Kidney epithelial cell (primary cell): ENCODE measurements at regions not wholly inside any gene's neighbourhood (a gene's known extent, or its start where the extent isn't known, plus 50 kb on each side); places are given as distances from the start of the nearest gene placed in this dataset.

Experiments used
- DNase-seq: peaks from one replicate; pipeline ENCODE4 v3.0.0-alpha.2; 2010; ENCODE audit warnings: low read depth
- H3K27me3 ChIP-seq: 2 replicates; pipeline ENCODE4 v1.6.0; 2011; ENCODE audit warnings: low read length; ENCODE audit not compliant: control insufficient read depth, insufficient read depth
- H3K36me3 ChIP-seq: 2 replicates; pipeline ENCODE4 v1.5.1; 2011; ENCODE audit warnings: low read length; ENCODE audit not compliant: control insufficient read depth, insufficient read depth
- H3K4me3 ChIP-seq: 2 replicates; pipeline ENCODE4 v1.5.1; 2011; ENCODE audit warnings: low read depth, mild to moderate bottlenecking, control low read depth, low read length
- TF ChIP-seq, protein P1 (sequence below): IDR thresholded peaks from 2 replicates; pipeline ENCODE4 v1.5.1; 2011; ENCODE audit warnings: mild to moderate bottlenecking, moderate library complexity, low read length, control low read depth, inconsistent platforms; ENCODE audit not compliant: insufficient read depth, poor library complexity, severe bottlenecking

DNA sequence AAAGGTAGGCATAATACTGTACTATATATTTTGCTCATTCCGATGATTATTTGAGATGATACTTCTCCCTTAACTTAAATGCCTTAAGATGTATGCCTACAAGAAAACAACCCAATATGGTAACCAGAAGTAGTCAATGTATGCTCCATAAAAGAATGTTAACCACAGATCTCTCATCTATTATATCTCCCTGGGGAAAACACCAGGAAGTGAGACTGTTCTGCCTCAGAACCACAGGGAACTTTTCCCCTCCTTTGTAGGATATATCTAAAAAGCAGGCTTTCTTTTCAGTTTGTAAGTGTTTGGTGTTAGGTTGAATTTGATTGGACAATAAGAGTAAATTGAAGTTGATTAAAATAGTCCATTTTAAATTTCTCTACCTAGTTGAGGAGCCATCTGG, 1160.5 kb upstream of the NXPH2 start:
- Histone ChIP-seq H3K4me3 (no peak overlapping the region), H3K27me3 (no peaks in the 10 kb centered on the region), H3K36me3 (no peaks in the 10 kb centered on the region)
- TF ChIP-seq, protein P1, sequence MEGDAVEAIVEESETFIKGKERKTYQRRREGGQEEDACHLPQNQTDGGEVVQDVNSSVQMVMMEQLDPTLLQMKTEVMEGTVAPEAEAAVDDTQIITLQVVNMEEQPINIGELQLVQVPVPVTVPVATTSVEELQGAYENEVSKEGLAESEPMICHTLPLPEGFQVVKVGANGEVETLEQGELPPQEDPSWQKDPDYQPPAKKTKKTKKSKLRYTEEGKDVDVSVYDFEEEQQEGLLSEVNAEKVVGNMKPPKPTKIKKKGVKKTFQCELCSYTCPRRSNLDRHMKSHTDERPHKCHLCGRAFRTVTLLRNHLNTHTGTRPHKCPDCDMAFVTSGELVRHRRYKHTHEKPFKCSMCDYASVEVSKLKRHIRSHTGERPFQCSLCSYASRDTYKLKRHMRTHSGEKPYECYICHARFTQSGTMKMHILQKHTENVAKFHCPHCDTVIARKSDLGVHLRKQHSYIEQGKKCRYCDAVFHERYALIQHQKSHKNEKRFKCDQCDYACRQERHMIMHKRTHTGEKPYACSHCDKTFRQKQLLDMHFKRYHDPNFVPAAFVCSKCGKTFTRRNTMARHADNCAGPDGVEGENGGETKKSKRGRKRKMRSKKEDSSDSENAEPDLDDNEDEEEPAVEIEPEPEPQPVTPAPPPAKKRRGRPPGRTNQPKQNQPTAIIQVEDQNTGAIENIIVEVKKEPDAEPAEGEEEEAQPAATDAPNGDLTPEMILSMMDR: no peak
- no peak for DNase-seq

DNA sequence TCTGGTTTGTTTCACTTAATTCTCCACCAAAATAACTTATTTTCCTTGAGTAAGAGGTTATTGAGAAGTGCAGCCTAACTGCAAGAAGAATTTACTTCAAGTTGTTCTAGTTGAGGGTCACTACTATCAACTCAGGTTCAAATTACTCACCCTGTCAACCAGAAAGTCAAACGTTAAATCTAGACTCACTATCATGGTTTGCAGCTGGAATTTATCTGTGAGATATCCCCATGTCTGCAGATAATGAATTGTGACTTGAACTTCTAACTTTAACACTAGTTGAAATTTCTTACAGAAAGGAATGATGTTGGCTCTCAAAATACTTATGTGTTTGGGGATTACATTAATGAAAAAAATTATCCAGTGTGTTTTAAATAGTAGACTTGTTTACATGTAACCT, 1145.7 kb upstream of the NXPH2 start:
- DNase-seq: no peak
- Histone ChIP-seq H3K4me3 (no peak overlapping the region), H3K27me3 (no peaks in the 10 kb centered on the region), H3K36me3 (no peaks in the 10 kb centered on the region)
- TF ChIP-seq, protein P1: no peak

DNA sequence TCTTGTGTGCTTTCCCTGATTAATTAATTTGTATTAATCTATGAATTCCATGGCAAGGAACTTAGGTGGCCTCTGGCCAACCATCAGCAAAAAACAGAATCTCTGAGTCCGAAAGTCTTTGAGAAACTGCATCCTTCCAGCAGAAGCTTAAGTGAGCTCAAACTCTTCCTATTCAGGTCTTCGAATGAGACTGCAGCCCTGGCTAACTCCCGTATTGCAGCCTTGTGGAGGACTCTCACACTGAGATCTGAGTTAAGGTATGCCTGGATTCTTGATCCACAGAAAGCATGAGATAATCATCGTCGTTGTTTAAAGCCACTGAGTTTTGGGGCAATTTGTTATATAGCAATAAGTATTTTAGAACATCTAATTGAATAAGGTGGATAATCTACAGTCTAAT, 1143.9 kb upstream of the NXPH2 start:
- DNase-seq: no peak
- H3K27me3 ChIP-seq: no peaks in the 10 kb centered on the region
- TF ChIP-seq, protein P1: no peak
- H3K4me3 ChIP-seq: no peak overlapping the region
- no peaks in the 10 kb centered on the region for H3K36me3 ChIP-seq

DNA sequence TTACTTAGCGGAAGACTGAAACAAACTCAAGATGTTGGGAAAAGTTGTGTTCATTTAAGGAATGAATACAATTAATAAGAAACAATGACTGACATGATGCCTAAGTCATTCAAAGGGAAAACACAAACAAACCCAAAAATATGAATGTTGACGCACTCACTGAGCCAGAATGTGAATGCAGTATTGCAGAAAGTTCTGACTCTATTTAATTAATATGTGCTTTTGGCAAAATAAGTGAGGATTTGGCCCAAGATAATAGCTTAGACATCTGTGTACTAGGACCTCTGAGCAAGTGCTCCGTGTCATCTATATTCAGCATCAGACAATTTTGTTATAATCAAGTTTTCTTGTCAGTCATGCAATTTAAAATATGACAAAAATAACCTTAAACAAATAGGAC, 1138.8 kb upstream of the NXPH2 start:
- Histone ChIP-seq H3K4me3 (no peak overlapping the region), H3K27me3 (no peaks in the 10 kb centered on the region), H3K36me3 (no peaks in the 10 kb centered on the region)
- TF ChIP-seq, protein P1: no peak
- no peak for DNase-seq

DNA sequence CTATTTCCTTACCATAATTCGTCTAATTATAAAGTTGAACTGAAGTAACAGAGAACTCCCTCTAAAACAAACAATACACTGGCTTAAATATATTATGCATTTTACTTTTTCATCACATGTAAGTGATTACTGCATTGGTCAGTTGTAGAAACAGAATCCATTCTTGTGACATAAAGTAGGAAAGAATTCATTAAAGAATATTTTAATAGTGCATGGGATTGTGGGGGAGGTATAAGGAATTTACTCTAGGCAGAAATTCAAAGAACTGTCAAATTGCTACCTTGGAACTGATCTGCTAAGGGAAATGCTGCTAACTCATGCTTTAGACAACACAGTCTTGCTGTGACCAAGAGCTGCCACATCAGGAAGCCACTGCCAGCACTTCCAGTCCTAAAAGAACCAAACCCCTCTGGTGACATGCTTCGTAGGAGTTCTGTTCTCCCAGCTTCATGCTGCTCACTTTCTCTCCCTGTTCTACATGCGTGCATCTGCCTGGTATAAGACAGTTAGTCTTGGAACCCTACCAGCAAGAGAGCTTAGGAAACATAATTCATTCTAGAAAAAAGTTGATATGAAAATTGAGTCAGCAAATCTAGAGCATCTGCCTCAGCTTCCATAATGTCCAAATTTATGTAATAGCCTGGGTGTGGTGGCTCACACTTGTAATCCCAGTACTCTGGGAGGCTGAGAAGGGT, 1137.6 kb upstream of the NXPH2 start:
- TF ChIP-seq, protein P1: no peak
- no peaks in the 10 kb centered on the region for H3K36me3 ChIP-seq
- H3K4me3 ChIP-seq: no peak overlapping the region
- DNase-seq: no peak
- no peaks in the 10 kb centered on the region for H3K27me3 ChIP-seq

DNA sequence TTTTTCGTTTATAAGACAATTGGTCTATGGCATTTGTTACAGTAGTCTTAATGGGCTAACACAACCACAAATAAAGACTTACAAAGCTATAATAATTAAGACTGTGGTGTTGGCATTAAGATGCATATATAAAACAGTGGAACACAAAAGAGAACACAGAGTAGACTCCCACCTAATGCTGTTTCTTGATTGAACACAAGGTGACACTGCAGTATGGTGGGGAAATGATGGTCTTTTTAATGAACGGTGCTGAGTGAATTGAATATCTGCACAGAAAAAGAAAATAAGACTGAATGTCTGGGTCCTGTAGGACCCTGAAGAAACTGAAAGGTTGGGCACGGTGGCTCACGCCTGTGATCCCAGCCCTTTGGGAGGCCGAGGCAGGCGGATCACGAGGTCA, 1136.6 kb upstream of the NXPH2 start:
- Histone ChIP-seq H3K4me3 (no peak overlapping the region), H3K27me3 (no peaks in the 10 kb centered on the region), H3K36me3 (no peaks in the 10 kb centered on the region)
- DNase-seq: no peak
- TF ChIP-seq, protein P1: no peak
